GM21717 (cell line): ENCODE measurements at regions not wholly inside any gene's neighbourhood (a gene's known extent, or its start where the extent isn't known, plus 50 kb on each side); places are given as distances from the start of the nearest gene placed in this dataset.
"Not testable (repeated sequence)": the region's sequence is repeated elsewhere in the genome, so short reads cannot be mapped to it uniquely, and the experiment has no call there.

Experiments used
- ATAC-seq: cut with Tn5 transposase; IDR thresholded peaks from one replicate; pipeline ENCODE4 v1.9.1; 2021; ENCODE audit warnings: mild to moderate bottlenecking, moderate library complexity; ENCODE audit not compliant: unreplicated experiment

DNA sequence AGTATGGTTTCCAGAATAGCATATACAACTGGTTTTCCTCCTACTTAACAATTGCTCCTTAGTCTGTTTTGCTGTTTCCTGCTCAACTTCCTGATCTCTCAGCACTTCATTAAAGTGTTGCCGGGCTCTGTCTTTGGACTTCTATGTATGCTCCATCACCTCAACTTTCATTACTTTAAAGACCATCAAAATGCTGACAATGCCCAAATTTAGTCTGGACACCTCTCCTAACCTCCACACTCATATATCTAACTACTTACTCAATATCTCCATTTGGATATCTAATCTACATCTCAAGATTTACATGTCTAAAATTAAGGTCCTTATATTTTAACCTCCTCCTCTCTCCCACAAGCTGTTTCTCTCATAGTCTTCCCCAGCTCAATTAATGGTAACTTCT is 54.4 kb upstream of the LGR5 start:
- no peak for ATAC-seq

DNA sequence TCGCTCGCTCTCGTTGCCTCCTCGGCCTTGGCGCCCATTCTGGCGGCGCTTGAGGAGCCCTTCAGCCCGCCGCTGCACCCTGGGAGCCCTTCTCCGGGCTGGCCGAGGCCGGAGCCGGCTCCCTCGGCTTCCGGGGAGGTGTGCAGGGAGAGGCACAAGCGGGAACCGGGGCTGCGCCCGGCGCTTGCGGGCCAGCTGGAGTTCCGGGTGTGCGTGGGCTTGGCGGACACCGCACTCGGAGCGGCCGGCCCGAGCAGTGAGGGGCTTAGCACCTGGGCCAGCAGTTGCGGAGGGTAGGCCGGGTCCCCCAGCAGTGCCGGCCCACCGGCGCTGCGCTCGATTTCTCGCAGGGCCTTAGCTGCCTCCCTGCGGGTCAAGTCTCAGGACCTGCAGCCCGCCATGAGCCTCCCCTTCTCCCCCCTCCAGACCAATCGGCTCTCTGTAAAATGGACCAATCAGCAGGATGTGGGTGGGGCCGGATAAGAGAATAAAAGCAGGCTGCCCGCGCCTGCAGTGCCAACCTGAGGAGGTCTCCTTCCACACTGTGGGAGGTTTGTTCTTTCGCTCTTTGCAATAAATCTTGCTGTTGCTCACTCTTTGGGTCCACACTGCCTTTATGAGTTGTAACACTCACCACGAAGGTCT is 62.8 kb upstream of the LGR5 start:
- not testable (repeated sequence) for ATAC-seq

DNA sequence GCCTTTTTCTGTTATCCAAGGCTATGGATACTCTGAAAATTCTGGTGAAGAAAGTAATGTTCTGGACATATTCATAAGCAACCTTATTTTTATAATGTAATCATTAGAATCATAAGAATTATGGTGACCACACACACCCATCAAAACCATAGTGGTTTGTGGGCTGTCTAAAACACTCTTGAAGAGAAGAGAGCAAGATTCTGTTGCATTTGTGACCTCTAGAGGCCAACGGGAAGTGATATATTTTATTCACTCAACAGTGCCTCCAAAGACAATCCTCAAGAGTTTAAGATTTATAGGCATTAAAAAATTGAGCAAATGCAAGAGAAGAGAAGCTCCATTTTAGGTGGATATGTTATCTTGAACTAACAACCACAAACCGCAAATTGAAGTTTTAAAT is 68.5 kb upstream of the LGR5 start:
- no peak for ATAC-seq

DNA sequence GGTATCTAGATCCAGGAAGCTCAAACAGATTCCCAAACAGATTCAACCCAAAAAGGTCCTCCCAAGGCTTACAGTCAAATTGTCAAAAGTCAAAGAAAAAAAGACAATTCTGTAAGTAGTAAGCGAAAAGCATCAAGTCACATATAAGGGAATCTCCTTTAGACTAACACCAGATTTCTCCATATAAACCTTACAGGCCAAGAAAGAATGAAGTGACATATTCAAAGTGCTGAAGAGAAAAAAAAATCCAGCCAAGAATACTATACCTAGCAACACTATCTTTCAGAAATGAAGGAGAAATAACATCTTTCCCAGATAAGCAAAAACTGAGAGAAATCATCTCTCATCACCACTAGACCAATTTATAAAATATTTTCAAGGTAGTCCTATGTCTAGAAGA is 79.6 kb upstream of the LGR5 start:
- ATAC-seq = no peak

DNA sequence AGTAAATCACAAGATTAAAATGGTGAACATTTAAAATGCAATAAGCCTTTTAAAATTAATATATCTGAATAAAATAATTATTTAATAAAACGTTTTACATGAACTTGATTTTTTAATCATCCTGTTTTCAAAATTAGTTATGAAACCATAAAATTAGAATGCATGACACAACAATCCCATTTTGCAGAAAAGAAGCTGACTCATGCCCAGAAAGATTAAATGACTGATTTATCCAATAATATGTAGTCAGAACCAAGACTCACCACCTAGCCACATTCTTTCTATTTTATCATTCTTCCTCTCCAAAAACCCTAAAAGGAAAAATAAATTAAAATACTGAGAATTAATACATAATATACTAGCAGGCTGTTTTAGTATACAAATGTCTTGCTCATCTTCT is 83.0 kb upstream of the LGR5 start:
- no peak for ATAC-seq

DNA sequence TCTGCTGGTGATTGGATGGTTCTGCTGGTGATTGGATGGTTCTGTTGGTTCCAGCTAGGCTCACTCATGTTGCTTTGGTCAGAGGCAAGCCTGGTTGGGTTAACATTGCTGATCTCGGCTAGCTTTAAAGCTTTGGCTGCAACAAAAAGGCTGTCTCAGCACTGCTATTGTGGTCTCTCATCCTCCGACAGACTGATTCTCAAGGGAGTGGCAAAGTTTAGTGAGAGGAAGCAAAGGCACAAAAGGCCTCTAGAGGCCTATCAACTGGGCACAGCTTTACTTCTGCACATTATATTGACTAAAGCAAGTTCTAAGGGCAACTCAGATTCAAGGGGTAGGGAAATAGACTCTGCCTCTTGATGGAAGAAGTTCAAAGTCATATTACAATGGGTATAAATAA is 84.7 kb upstream of the LGR5 start:
- no peak for ATAC-seq

DNA sequence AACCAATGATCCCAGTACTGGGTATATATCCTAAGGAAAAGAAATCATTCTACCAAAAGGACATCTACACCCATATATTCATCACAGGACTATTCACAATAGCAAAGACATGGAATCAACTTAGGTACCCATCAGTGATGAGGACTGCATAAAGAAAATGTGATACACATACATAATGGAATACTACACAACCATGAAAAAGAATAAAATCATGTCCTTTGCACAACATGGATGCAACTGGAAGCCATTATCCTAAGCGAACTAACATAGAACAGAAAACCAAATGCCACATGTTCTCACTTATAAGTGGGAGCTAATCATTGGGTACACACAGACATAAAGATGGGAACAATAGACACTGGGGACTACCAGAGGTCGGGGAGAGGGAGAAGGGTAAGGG is 86.0 kb upstream of the LGR5 start:
- ATAC-seq = no peak

DNA sequence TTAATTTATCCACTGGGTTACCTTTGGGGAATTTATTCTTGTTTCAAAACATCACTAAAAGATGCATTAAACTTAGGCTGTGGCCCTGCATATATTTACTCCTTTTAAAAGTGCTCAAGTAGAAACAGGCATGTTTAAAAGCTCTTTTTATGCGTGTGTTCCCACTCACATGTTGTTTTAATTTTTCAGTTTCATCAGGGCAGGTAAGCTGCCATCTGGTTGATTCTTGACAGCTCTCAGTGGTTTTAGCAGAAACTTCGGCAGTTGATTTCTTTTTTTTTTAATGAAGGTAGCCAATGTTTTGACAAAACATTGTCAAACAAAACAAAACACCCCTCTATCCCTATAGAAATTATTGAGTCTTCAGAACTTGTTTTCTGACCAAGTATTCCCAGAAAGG is 89.6 kb upstream of the LGR5 start:
- ATAC-seq = no peak

DNA sequence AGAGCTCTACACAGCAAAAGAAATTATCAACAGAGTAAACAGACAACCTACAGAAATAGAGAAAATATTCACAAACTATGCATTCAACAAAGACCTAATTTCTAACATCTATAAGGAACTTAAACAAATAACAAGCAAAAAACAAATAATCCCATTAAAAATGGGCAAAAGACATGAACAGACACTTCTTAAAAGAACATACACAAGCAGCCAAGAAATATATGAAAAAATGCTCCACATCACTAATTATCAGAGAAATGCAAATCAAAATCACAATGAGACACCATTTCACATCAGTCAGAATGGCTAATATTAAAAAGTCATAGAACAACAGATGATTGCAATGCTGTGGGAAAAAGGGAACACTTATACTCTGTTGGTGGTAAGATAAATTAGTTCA is 100.7 kb upstream of the LGR5 start:
- no peak for ATAC-seq

DNA sequence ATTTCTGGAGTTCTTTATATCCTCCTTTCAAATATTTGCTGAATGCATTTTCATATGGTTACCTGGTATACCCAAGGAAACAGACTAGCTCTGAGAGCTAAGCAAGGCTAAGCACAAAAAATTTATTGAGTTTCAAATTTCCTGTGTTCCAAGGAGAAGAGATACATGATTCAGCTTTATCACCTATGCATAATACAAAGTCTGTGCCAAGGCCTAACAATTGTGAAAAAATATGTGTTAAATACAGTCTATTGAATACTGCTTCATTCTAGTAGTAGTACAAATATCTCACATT is 103.7 kb upstream of the LGR5 start:
- ATAC-seq = no peak

DNA sequence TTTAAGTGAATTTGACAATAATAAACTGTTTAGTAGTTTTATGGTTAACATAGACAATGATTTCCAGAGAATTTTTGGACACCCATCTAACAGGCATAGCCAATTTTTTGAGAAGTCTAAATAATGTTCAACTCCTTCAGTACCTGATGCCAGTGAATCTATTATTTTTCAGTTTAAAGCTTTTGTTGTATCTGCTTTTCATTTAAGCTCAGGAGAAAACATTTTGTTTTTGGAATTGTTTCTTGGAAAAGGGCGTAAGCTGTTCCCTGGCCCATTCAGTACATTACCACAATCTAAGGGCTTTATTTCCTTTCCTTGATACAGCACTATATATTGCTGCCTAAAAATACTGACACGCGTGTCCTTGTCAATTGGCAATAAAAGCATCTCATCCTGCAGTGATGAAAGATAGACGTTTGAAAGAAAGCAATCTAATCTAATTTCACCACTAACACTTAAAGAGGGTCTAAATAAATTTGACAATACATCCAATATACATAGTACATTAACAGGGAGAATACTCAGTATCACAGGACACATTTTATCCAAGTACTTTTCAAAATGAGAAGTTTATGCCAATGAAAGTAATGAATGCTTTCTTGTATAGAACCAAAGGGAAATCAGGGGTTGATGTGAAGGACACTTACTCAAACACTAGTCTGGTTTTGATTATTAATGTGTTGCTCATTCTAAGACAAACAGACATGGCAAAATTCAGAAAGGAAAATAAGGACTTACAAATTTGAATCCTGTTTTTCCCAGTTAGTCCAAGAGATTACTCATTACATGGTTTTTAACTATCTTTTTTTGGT is 104.2 kb upstream of the LGR5 start:
- ATAC-seq = no peak

DNA sequence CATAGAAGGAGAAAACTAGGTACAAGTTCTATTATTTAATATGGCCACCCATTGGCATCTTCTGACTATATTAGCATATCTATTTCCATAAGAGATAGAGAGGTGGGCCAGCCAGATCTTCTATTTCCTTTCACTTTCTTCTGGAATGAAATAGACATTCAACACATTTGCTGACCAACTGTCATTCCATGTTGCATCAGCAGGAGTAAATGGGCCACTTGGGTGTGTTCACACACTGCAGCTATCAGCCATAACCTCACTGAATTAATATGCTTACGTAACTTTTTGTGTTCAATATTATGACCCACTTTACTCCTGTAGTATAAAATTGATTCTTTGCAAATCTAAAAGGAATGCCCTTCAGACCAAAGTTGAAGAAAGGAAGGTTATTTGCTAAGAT is 106.2 kb upstream of the LGR5 start:
- no peak for ATAC-seq

DNA sequence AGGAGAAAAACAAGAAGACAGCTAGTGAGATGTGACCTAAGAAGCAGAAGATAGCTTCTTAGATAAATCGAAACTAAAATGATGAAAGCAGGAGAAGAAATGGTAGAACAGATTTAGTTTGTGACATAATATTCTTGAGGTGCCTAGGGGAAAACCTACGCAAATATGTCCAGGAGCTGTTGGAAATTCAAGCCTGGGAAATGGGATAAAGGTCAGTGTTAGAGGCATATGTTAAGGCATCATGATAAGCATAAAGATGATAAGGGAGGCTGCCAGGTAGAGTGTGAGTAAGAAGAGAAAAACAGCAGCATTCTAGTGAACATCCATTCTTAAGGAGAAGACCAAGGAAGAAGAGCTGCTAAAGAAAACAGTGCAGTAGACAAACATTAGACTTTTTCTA is 109.6 kb upstream of the LGR5 start:
- ATAC-seq = no peak

DNA sequence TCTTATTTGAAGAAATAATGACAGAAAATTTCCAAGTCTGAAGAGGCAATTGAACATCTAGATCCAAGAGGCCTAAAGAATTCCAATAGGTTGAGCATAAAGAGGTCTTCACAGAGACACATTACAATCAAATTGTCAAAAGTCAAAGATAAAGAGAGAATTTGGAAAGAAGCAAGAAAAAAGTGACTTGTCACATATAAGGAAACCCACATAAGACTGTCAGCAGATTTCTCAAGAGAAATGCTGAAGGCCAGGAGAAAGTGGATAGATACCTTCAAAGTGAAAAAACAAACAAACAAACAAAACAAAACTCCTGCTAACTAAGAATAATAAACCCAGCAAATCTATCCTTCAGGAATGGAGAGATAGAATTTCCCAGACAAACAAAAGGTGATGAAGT is 118.1 kb upstream of the LGR5 start:
- no peak for ATAC-seq

DNA sequence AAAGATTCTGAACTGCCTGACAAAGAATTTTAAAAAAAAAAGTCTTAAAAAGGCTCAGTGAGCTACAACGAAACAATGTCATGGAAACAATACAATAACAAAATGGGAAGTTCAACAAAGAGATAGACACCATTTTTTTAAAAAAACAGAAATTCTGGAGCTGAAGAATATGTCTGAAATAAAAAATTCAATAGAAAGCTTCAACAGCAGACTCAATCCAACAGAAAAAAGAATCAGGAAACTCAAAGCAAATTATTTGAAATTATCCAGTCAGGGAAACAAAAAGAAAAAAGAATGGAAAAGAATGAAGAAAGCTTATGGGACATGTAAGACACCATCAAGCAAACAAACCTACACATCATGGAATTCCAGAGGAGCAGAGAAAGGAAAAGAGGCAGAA is 118.5 kb upstream of the LGR5 start:
- ATAC-seq = no peak

DNA sequence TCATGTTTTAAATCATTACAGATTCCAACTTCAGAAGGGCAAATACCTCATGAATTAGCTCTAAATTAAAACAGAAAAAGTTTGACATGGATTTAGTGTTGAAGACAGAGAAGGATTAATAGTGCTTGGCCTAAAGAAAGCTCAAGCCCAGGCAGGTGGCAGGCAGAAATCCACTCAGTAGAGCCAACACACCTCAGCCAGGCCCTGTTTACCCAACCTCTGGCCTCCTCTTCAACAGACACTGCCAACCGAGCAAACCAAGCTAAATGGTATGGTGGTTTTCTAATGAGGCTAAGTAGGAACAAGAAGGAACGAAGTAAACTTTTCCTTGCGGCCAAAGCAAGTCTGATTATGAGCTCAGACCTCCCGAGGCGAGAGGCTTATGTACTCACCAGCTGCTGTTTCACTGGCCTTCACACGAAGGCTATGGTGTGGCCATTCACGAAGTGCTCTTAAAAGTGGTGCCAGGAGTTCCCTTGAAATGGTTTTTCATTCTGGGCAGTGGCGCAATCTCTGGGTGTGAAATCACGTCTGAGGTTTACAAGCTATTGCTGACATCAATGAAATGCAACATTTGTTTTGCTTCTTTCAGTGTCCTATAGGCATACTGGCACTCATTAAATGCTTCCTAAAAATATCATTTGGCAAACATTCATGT is 124.1 kb upstream of the LGR5 start:
- no peak for ATAC-seq

DNA sequence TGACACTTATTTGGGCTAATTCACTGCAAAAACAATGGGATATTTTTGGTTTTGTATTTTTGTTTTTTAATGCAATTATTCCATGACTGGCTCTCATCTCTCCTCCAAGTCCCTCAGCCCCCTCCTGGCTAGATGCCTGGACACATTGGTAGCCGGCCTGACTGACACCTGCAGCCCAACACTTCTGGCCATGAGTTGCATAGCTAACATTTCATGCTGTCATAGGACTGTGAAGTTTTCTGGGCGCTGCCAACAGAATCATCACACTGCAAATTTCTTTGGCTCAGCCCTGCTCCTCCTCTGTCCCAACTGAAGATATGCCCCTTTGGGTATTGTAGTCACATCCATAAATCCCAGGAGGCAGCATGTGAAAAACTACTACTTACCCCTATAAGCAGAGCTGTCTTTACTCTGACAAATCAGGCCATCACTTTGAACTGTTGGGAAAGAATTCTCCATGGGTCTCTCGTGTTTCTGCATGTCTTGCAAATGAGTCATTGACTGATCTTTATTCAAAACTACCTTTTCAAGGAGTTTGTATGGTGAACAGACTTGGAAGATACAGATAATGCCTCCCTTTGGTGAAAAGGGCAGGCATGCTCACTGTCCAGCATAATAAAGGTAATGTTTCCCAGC is 126.7 kb upstream of the LGR5 start:
- no peak for ATAC-seq

DNA sequence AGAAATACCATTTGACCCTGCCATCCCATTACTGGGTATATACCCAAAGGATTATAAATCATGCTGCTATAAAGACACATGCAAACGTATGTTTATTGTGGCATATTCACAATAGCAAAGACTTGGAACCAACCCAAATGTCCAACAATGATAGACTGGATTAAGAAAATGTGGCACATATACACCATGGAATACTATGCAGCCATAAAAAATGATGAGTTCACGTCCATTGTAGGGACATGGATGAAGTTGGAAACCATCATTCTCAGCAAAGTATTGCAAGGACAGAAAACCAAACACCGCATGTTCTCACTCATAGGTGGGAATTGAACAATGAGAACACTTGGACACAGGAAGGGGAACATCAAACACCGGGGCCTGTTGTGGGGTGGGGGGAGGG is 128.0 kb upstream of the LGR5 start:
- not testable (repeated sequence) for ATAC-seq

DNA sequence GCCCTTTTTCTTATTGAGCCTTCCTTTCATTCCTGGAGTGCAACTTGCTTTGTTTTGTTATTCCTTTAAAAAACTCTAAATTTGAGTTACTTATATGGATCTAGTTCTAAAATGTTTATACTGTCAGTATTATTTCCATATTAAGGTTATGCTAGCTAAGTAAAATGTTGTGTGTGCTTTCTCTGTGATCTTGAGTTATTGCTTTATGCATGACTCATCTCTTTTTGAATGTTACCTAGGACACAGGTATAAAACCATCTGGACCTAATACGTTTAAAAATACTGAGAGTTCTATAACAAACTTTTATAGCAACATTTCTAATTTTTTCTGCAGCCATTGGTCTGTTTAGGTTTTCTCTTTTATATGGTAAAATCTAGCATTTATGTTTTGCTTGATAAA is 132.8 kb upstream of the LGR5 start:
- no peak for ATAC-seq

DNA sequence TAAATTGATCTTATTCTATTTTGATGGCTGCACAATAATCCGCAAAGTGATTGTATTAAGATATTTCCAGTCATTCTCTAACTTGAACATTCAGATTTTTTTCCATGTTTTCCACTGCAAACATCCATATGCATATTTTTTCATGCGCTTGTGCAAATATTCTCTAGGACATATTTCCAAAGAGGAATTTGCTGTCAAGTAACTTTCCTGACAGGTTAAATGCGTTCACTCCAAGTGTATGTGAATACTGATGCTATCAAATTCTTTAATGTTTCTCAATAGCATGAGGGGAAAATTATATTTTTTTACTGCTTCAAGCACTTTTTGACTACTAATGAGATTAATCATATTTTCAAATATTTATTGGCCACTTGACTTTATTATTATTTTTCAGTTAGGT is 135.3 kb upstream of the LGR5 start:
- ATAC-seq = no peak

DNA sequence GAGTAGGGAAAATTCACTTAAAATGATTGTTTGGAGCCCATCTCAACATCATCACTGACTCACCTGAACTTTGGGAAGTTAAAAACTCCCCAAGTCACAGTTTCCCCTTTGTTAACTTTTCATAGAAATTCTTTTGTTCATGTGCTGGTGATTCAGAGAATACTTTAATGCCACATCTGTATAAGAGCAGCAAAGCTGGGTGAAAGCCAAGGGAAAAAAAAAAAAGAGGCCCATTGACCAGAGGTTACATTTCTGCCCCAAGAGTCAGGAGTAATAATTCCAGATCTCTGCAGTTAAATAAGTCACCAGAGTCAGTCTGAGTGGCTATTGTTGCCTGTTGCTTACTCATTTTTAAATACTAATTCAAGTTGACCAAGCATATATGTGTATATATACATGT is 136.4 kb upstream of the LGR5 start:
- no peak for ATAC-seq
